GM23338 (cell line): ENCODE measurements at regions not wholly inside any gene's neighbourhood (a gene's known extent, or its start where the extent isn't known, plus 50 kb on each side); places are given as distances from the start of the nearest gene placed in this dataset.

Experiments
- ATAC-seq: fragments of 200-7000 bp; cut with Tn5 transposase; 3 replicates; pipeline ENCODE4 v1.9.1; 2020
- DNase-seq: peaks from one replicate; pipeline ENCODE4 v3.0.0-alpha.2; 2015; ENCODE audit warnings: low spot score
- H2AFZ ChIP-seq: fragments of 200-600 bp; sonication (generic); 2 replicates; pipeline ENCODE4 v1.8.0; 2016; ENCODE audit warnings: antibody characterized with exemption, mild to moderate bottlenecking, moderate library complexity
- H3F3A ChIP-seq: fragments of 200-600 bp; sonication (generic); replicated peaks from 2 replicates; pipeline ENCODE4 v1.8.0; 2017; ENCODE audit warnings: antibody characterized with exemption, mixed run types, low read depth
- H3K27ac ChIP-seq: fragments of 200-600 bp; sonication (generic); 2 replicates; pipeline ENCODE4 v1.6.1; 2016; ENCODE audit warnings: low read depth
- H3K27me3 ChIP-seq: fragments of 200-600 bp; sonication (generic); 2 replicates; pipeline ENCODE4 v1.8.0; 2016; ENCODE audit warnings: mild to moderate bottlenecking, mixed run types, moderate library complexity; ENCODE audit not compliant: insufficient read depth
- H3K36me3 ChIP-seq: fragments of 200-600 bp; sonication (generic); 2 replicates; pipeline ENCODE4 v1.8.0; 2016; ENCODE audit warnings: mild to moderate bottlenecking; ENCODE audit not compliant: insufficient read depth
- H3K4me1 ChIP-seq: fragments of 200-600 bp; sonication (generic); 2 replicates; pipeline ENCODE4 v1.8.0; 2016; ENCODE audit warnings: mild to moderate bottlenecking, moderate library complexity; ENCODE audit not compliant: insufficient read depth
- H3K4me2 ChIP-seq: fragments of 200-600 bp; sonication (generic); 2 replicates; pipeline ENCODE4 v1.7.1; 2017; ENCODE audit warnings: mixed run types
- H3K4me3 ChIP-seq: fragments of 200-600 bp; sonication (generic); 2 replicates; pipeline ENCODE4 v1.6.1; 2016; ENCODE audit warnings: mixed run types
- H3K79me2 ChIP-seq: fragments of 200-600 bp; sonication (generic); replicated peaks from 2 replicates; pipeline ENCODE4 v1.8.0; 2017; ENCODE audit warnings: mild to moderate bottlenecking; ENCODE audit not compliant: insufficient read depth
- H3K9me2 ChIP-seq: fragments of 200-600 bp; sonication (generic); 2 replicates; pipeline ENCODE4 v1.8.0; 2017; ENCODE audit not compliant: insufficient read depth
- H4K20me1 ChIP-seq: fragments of 200-600 bp; sonication (generic); replicated peaks from 2 replicates; pipeline ENCODE4 v1.8.0; 2017; ENCODE audit warnings: mild to moderate bottlenecking; ENCODE audit not compliant: insufficient read depth
- H3K27ac Mint-ChIP-seq: 2 replicates; pipeline ENCODE4 v1.8.0; 2020; ENCODE audit warnings: inconsistent platforms, mild to moderate bottlenecking, moderate library complexity, mixed read lengths
- H3K27me3 Mint-ChIP-seq: 3 replicates; pipeline ENCODE4 v1.8.0; 2022; ENCODE audit warnings: low read depth, mild to moderate bottlenecking, moderate library complexity, mixed read lengths, inconsistent platforms; ENCODE audit not compliant: insufficient read depth, poor library complexity
- H3K36me3 Mint-ChIP-seq: 3 replicates; pipeline ENCODE4 v1.8.0; 2021; ENCODE audit warnings: low read depth, mild to moderate bottlenecking, inconsistent platforms, moderate library complexity, mixed read lengths
- H3K4me1 Mint-ChIP-seq: 3 replicates; pipeline ENCODE4 v1.8.0; 2020; ENCODE audit warnings: mild to moderate bottlenecking, inconsistent platforms, mixed read lengths
- H3K4me3 Mint-ChIP-seq: 3 replicates; pipeline ENCODE4 v1.8.0; 2021; ENCODE audit warnings: moderate library complexity, mild to moderate bottlenecking, inconsistent platforms, mixed read lengths
- H3K9me3 Mint-ChIP-seq: 3 replicates; pipeline ENCODE4 v1.8.0; 2020; ENCODE audit warnings: moderate library complexity, mild to moderate bottlenecking, inconsistent platforms, mixed read lengths
- CREB1 ChIP-seq: fragments of 250-450 bp; sonication (Bioruptor Pico); IDR thresholded peaks from 2 replicates; pipeline ENCODE4 v1.5.0; 2020; ENCODE audit warnings: low read depth, mild to moderate bottlenecking, moderate library complexity
- EZH2 ChIP-seq: fragments of 200-600 bp; sonication (generic); IDR thresholded peaks from one replicate; pipeline ENCODE4 v1.8.0; 2017; ENCODE audit warnings: antibody characterized with exemption, mild to moderate bottlenecking, low read depth; ENCODE audit not compliant: unreplicated experiment
- EZH2phosphoT487 ChIP-seq: fragments of 200-600 bp; sonication (generic); IDR thresholded peaks from one replicate; pipeline ENCODE4 v1.8.1; 2018; ENCODE audit warnings: antibody characterized with exemption; ENCODE audit not compliant: unreplicated experiment
- JUNB ChIP-seq: IDR thresholded peaks from one replicate; pipeline ENCODE4 v1.6.1; 2016; ENCODE audit warnings: antibody characterized with exemption; ENCODE audit not compliant: unreplicated experiment
- NANOG ChIP-seq: IDR thresholded peaks from 2 replicates; pipeline ENCODE4 v1.6.1; 2016; ENCODE audit warnings: antibody characterized with exemption, borderline replicate concordance
- POLR2AphosphoS5 ChIP-seq: IDR thresholded peaks from 2 replicates; pipeline ENCODE4 v1.6.1; 2016; ENCODE audit warnings: antibody characterized with exemption, low read depth
- STAT1 ChIP-seq: IDR thresholded peaks from one replicate; pipeline ENCODE4 v1.6.1; 2016; ENCODE audit warnings: antibody characterized with exemption; ENCODE audit not compliant: unreplicated experiment
- ZNF114 ChIP-seq: fragments of 250-450 bp; sonication (Bioruptor Pico); IDR thresholded peaks from 2 replicates; pipeline ENCODE4 v1.5.0; 2020; ENCODE audit warnings: mild to moderate bottlenecking, moderate library complexity
- ZNF331 ChIP-seq: fragments of 250-450 bp; sonication (Bioruptor Pico); IDR thresholded peaks from 2 replicates; pipeline ENCODE4 v1.5.0; 2020; ENCODE audit warnings: low read depth, mild to moderate bottlenecking, moderate library complexity
- TF ChIP-seq, protein P1 (sequence below): IDR thresholded peaks from one replicate; pipeline ENCODE4 v1.6.1; 2018; ENCODE audit warnings: antibody characterized with exemption; ENCODE audit not compliant: unreplicated experiment
- TF ChIP-seq, protein P2 (sequence below): fragments of 250-450 bp; sonication (Bioruptor Pico); IDR thresholded peaks from 2 replicates; pipeline ENCODE4 v1.5.0; 2020; ENCODE audit warnings: mild to moderate bottlenecking, moderate library complexity
- TF ChIP-seq, protein P3 (sequence below), 2 experiments: fragments of 200-600 bp in 1 of 2; sonication (generic) in 1 of 2; conservative IDR thresholded peaks; 2 replicates each; pipeline versions ENCODE4 v1.5.1 to v1.6.1; 2016 to 2017; ENCODE audit warnings: antibody characterized with exemption in 2 of 2, low read depth in 2 of 2, mild to moderate bottlenecking in 2 of 2, moderate library complexity in 1 of 2
- TF ChIP-seq, protein P4 (sequence below): IDR thresholded peaks from 2 replicates; pipeline ENCODE4 v1.6.1; 2016; ENCODE audit warnings: antibody characterized with exemption

DNA sequence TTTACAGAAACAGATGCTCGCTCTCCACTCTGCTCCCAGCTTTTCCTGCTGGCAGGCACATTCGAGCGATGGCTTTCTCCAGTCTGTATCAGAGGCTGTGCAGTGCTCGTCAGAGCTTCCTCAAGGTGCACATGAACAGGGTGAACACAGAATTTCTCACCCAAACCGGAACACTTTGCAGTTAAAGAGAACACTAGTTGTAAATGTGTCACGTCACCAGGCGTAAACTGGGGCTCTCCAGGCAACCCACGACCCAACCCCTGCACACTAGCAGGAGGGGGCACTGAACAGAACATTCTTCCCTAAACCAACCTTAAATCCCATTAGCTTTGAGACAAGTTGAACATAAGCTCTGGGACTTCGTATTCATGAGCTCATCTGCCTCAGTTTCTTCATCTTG lies 119.0 kb downstream of the RMI2 start:
- Histone ChIP-seq H3K79me2 (no peaks in the 10 kb centered on the region), H3F3A (no peaks in the 10 kb centered on the region), H3K4me1 (no peaks in the 10 kb centered on the region), H3K4me3 (no peak overlapping the region), H3K27me3 (no peaks in the 10 kb centered on the region), H2AFZ (no peak overlapping the region), H3K36me3 (no peaks in the 10 kb centered on the region), H4K20me1 (no peaks in the 10 kb centered on the region), H3K27ac (no peak overlapping the region), H3K4me2 (no peak overlapping the region), H3K9me2 (no peaks in the 10 kb centered on the region)
- H3K4me1 Mint-ChIP-seq: no peaks in the 10 kb centered on the region
- H3K36me3 Mint-ChIP-seq: no peaks in the 10 kb centered on the region
- H3K9me3 Mint-ChIP-seq: no peaks in the 10 kb centered on the region; the same call in 2 of the 3 replicates
- TF ChIP-seq EZH2 (no peak), ZNF331 (CRISPR knock-in tag) (no peak), EZH2phosphoT487 (no peak), ZNF114 (no peak), JUNB (no peak), NANOG (no peak), POLR2AphosphoS5 (no peak), STAT1 (no peak), CREB1 (no peak)
- TF ChIP-seq, protein P1, sequence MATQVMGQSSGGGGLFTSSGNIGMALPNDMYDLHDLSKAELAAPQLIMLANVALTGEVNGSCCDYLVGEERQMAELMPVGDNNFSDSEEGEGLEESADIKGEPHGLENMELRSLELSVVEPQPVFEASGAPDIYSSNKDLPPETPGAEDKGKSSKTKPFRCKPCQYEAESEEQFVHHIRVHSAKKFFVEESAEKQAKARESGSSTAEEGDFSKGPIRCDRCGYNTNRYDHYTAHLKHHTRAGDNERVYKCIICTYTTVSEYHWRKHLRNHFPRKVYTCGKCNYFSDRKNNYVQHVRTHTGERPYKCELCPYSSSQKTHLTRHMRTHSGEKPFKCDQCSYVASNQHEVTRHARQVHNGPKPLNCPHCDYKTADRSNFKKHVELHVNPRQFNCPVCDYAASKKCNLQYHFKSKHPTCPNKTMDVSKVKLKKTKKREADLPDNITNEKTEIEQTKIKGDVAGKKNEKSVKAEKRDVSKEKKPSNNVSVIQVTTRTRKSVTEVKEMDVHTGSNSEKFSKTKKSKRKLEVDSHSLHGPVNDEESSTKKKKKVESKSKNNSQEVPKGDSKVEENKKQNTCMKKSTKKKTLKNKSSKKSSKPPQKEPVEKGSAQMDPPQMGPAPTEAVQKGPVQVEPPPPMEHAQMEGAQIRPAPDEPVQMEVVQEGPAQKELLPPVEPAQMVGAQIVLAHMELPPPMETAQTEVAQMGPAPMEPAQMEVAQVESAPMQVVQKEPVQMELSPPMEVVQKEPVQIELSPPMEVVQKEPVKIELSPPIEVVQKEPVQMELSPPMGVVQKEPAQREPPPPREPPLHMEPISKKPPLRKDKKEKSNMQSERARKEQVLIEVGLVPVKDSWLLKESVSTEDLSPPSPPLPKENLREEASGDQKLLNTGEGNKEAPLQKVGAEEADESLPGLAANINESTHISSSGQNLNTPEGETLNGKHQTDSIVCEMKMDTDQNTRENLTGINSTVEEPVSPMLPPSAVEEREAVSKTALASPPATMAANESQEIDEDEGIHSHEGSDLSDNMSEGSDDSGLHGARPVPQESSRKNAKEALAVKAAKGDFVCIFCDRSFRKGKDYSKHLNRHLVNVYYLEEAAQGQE: no peak
- TF ChIP-seq, protein P2, sequence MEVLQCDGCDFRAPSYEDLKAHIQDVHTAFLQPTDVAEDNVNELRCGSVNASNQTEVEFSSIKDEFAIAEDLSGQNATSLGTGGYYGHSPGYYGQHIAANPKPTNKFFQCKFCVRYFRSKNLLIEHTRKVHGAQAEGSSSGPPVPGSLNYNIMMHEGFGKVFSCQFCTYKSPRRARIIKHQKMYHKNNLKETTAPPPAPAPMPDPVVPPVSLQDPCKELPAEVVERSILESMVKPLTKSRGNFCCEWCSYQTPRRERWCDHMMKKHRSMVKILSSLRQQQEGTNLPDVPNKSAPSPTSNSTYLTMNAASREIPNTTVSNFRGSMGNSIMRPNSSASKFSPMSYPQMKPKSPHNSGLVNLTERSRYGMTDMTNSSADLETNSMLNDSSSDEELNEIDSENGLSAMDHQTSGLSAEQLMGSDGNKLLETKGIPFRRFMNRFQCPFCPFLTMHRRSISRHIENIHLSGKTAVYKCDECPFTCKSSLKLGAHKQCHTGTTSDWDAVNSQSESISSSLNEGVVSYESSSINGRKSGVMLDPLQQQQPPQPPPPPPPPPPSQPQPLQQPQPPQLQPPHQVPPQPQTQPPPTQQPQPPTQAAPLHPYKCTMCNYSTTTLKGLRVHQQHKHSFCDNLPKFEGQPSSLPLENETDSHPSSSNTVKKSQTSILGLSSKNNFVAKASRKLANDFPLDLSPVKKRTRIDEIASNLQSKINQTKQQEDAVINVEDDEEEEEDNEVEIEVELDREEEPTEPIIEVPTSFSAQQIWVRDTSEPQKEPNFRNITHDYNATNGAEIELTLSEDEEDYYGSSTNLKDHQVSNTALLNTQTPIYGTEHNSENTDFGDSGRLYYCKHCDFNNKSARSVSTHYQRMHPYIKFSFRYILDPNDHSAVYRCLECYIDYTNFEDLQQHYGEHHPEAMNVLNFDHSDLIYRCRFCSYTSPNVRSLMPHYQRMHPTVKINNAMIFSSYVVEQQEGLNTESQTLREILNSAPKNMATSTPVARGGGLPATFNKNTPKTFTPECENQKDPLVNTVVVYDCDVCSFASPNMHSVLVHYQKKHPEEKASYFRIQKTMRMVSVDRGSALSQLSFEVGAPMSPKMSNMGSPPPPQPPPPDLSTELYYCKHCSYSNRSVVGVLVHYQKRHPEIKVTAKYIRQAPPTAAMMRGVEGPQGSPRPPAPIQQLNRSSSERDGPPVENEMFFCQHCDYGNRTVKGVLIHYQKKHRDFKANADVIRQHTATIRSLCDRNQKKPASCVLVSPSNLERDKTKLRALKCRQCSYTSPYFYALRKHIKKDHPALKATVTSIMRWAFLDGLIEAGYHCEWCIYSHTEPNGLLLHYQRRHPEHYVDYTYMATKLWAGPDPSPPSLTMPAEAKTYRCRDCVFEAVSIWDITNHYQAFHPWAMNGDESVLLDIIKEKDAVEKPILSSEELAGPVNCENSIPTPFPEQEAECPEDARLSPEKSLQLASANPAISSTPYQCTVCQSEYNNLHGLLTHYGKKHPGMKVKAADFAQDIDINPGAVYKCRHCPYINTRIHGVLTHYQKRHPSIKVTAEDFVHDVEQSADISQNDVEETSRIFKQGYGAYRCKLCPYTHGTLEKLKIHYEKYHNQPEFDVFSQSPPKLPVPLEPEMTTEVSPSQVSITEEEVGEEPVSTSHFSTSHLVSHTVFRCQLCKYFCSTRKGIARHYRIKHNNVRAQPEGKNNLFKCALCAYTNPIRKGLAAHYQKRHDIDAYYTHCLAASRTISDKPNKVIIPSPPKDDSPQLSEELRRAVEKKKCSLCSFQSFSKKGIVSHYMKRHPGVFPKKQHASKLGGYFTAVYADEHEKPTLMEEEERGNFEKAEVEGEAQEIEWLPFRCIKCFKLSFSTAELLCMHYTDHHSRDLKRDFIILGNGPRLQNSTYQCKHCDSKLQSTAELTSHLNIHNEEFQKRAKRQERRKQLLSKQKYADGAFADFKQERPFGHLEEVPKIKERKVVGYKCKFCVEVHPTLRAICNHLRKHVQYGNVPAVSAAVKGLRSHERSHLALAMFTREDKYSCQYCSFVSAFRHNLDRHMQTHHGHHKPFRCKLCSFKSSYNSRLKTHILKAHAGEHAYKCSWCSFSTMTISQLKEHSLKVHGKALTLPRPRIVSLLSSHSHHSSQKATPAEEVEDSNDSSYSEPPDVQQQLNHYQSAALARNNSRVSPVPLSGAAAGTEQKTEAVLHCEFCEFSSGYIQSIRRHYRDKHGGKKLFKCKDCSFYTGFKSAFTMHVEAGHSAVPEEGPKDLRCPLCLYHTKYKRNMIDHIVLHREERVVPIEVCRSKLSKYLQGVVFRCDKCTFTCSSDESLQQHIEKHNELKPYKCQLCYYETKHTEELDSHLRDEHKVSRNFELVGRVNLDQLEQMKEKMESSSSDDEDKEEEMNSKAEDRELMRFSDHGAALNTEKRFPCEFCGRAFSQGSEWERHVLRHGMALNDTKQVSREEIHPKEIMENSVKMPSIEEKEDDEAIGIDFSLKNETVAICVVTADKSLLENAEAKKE (CRISPR knock-in tag): no peak
- TF ChIP-seq, protein P3, sequence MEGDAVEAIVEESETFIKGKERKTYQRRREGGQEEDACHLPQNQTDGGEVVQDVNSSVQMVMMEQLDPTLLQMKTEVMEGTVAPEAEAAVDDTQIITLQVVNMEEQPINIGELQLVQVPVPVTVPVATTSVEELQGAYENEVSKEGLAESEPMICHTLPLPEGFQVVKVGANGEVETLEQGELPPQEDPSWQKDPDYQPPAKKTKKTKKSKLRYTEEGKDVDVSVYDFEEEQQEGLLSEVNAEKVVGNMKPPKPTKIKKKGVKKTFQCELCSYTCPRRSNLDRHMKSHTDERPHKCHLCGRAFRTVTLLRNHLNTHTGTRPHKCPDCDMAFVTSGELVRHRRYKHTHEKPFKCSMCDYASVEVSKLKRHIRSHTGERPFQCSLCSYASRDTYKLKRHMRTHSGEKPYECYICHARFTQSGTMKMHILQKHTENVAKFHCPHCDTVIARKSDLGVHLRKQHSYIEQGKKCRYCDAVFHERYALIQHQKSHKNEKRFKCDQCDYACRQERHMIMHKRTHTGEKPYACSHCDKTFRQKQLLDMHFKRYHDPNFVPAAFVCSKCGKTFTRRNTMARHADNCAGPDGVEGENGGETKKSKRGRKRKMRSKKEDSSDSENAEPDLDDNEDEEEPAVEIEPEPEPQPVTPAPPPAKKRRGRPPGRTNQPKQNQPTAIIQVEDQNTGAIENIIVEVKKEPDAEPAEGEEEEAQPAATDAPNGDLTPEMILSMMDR (conservative IDR thresholded peaks at IDR 0.05; ENCODE audit: low read depth in 2 of 2): no peak
- TF ChIP-seq, protein P4, sequence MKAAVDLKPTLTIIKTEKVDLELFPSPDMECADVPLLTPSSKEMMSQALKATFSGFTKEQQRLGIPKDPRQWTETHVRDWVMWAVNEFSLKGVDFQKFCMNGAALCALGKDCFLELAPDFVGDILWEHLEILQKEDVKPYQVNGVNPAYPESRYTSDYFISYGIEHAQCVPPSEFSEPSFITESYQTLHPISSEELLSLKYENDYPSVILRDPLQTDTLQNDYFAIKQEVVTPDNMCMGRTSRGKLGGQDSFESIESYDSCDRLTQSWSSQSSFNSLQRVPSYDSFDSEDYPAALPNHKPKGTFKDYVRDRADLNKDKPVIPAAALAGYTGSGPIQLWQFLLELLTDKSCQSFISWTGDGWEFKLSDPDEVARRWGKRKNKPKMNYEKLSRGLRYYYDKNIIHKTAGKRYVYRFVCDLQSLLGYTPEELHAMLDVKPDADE: no peak
- H3K4me3 Mint-ChIP-seq: no peak overlapping the region
- H3K27ac Mint-ChIP-seq: no peak overlapping the region
- ATAC-seq: no peak
- no peak for DNase-seq
- peaks cover 1% of the 10 kb centered on the region for H3K27me3 Mint-ChIP-seq
